Body of pancreas (tissue), 4 donors: ENCODE measurements at regions not wholly inside any gene's neighbourhood (a gene's known extent, or its start where the extent isn't known, plus 50 kb on each side); places are given as distances from the start of the nearest gene placed in this dataset.

Source experiments
- POLR2A ChIP-seq, 3 donors: fragments of 450-650 bp; IDR thresholded peaks; one replicate each; pipeline ENCODE4 v1.6.1; 2016; ENCODE audit warnings: antibody characterized with exemption in 3 of 3, mild to moderate bottlenecking in 2 of 3
- TF ChIP-seq, protein P1 (sequence below), 7 experiments: fragments of 450-650 bp in 4 of 7; fragments of 200-600 bp in 3 of 7; sonication (generic) in 3 of 7; IDR thresholded peaks; one replicate each; pipeline ENCODE4 v1.5.1; 2016 to 2019; ENCODE audit warnings: antibody characterized with exemption in 7 of 7

GRCh38 chr1:208358651-208359050 lies 114.5 kb upstream of the PLXNA2 start:
- TF ChIP-seq, protein P1, sequence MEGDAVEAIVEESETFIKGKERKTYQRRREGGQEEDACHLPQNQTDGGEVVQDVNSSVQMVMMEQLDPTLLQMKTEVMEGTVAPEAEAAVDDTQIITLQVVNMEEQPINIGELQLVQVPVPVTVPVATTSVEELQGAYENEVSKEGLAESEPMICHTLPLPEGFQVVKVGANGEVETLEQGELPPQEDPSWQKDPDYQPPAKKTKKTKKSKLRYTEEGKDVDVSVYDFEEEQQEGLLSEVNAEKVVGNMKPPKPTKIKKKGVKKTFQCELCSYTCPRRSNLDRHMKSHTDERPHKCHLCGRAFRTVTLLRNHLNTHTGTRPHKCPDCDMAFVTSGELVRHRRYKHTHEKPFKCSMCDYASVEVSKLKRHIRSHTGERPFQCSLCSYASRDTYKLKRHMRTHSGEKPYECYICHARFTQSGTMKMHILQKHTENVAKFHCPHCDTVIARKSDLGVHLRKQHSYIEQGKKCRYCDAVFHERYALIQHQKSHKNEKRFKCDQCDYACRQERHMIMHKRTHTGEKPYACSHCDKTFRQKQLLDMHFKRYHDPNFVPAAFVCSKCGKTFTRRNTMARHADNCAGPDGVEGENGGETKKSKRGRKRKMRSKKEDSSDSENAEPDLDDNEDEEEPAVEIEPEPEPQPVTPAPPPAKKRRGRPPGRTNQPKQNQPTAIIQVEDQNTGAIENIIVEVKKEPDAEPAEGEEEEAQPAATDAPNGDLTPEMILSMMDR (IDR thresholded peaks at IDR 0.05): no peak
- no peak for TF ChIP-seq POLR2A (IDR thresholded peaks at IDR 0.05)
